A549 (cell line): ENCODE measurements at regions not wholly inside any gene's neighbourhood (a gene's known extent, or its start where the extent isn't known, plus 50 kb on each side); places are given as distances from the start of the nearest gene placed in this dataset.

Experiments used
- BHLHE40 ChIP-seq: IDR thresholded peaks from 2 replicates; pipeline ENCODE4 v1.6.1; 2012; ENCODE audit warnings: low read depth, low read length, inconsistent platforms
- CHD2 ChIP-seq: fragments of 150-350 bp; IDR thresholded peaks from 2 replicates; pipeline ENCODE4 v1.6.1; 2014; ENCODE audit warnings: low read length; ENCODE audit not compliant: partially characterized antibody
- CHD4 ChIP-seq: fragments of 200-600 bp; sonication (generic); IDR thresholded peaks from 2 replicates; pipeline ENCODE4 v1.6.1; 2016; ENCODE audit warnings: antibody characterized with exemption, mild to moderate bottlenecking, borderline replicate concordance
- CTCF ChIP-seq: fragments of >200 bp; sonication (Bioruptor Twin); formaldehyde crosslinking; IDR thresholded peaks from 3 replicates; pipeline ENCODE4 v1.5.1; 2016
- ESRRA ChIP-seq: fragments of 150-350 bp; IDR thresholded peaks from 2 replicates; pipeline ENCODE4 v1.6.1; 2014; ENCODE audit warnings: mild to moderate bottlenecking, low read length, borderline replicate concordance
- HOXB5 ChIP-seq: fragments of 250-450 bp; sonication (Bioruptor Pico); IDR thresholded peaks from 2 replicates; pipeline ENCODE4 v1.5.0; 2020; ENCODE audit warnings: mild to moderate bottlenecking, moderate library complexity
- JUN ChIP-seq, 2 experiments: fragments of >200 bp; sonication (Bioruptor Twin); formaldehyde crosslinking; IDR thresholded peaks; 2 replicates in 1 of 2; 3 replicates in 1 of 2; pipeline ENCODE4 v1.6.1; 2016 to 2017
- MAX ChIP-seq: IDR thresholded peaks from 2 replicates; pipeline ENCODE4 v1.6.1; 2012
- MAZ ChIP-seq: fragments of 150-350 bp; IDR thresholded peaks from 2 replicates; pipeline ENCODE4 v1.6.1; 2014; ENCODE audit warnings: antibody characterized with exemption, low read depth, low read length, borderline replicate concordance
- POLR2A ChIP-seq: IDR thresholded peaks from 2 replicates; pipeline ENCODE4 v1.6.1; 2012; ENCODE audit warnings: mild to moderate bottlenecking, low read length
- POLR2AphosphoS2 ChIP-seq: conservative IDR thresholded peaks from 2 replicates; pipeline ENCODE4 v1.6.1; 2012; ENCODE audit warnings: low read length, improper control_type of control experiment, inconsistent platforms
- RCOR1 ChIP-seq: fragments of 150-350 bp; IDR thresholded peaks from 2 replicates; pipeline ENCODE4 v1.6.1; 2014; ENCODE audit warnings: antibody characterized with exemption, low read length, low read depth

GRCh38 chr10:78295242-78295641 lies 261.6 kb downstream of the RPS24 start:
- TF ChIP-seq CTCF (no peak), MAX (no peak), HOXB5 (no peak), POLR2A (no peak), CHD4 (no peak), POLR2AphosphoS2 (no peak), MAZ (no peak), BHLHE40 (no peak), JUN (IDR thresholded peaks at IDR 0.05) (no peak), ESRRA (no peak), RCOR1 (no peak), CHD2 (no peak)
